ENCODE measurements at regions not wholly inside any gene's neighbourhood (a gene's known extent, or its start where the extent isn't known, plus 50 kb on each side); places are given as distances from the start of the nearest gene placed in this dataset.

DNA sequence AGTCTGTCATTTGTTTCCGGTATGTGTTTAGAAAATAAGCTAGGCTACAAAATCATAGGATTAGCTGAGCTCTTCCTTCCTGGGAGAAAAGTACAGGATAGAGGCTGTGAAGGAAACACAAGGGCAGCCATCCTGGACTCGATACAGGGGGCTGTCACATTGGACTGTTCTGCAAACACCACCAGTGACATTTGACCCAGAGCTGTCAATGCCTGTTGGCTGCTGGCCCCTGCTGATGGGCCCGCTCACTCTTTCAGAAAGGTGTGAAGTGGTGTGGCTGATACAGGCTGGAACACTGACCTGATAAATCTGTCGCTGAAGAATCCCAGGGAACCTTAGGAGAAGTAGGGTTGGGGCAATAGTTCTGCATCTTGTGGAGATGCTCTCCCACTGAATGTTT, 183.1 kb downstream of the RHOU start:
- TF ChIP-seq POLR2A (IDR thresholded peaks at IDR 0.05) (no peak), POLR2AphosphoS5 (IDR thresholded peaks at IDR 0.05) (no peak), CTCF (IDR thresholded peaks at IDR 0.05) (no peak)

Measured in prostate gland (tissue), 2 donors.